ENCODE measurements at regions not wholly inside any gene's neighbourhood (a gene's known extent, or its start where the extent isn't known, plus 50 kb on each side); places are given as distances from the start of the nearest gene placed in this dataset.
"Not testable (repeated sequence)": the region's sequence is repeated elsewhere in the genome, so short reads cannot be mapped to it uniquely, and the experiment has no call there.

- DNase-seq (ENCODE audit: low read depth in 2 of 2) = no peak
- TF ChIP-seq, protein P1, sequence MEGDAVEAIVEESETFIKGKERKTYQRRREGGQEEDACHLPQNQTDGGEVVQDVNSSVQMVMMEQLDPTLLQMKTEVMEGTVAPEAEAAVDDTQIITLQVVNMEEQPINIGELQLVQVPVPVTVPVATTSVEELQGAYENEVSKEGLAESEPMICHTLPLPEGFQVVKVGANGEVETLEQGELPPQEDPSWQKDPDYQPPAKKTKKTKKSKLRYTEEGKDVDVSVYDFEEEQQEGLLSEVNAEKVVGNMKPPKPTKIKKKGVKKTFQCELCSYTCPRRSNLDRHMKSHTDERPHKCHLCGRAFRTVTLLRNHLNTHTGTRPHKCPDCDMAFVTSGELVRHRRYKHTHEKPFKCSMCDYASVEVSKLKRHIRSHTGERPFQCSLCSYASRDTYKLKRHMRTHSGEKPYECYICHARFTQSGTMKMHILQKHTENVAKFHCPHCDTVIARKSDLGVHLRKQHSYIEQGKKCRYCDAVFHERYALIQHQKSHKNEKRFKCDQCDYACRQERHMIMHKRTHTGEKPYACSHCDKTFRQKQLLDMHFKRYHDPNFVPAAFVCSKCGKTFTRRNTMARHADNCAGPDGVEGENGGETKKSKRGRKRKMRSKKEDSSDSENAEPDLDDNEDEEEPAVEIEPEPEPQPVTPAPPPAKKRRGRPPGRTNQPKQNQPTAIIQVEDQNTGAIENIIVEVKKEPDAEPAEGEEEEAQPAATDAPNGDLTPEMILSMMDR (conservative IDR thresholded peaks at IDR 0.05 in 1 of 2, IDR thresholded peaks at IDR 0.05 in 1 of 2; ENCODE audit: low read depth in 1 of 2, low read length in 2 of 2) = no peak
- no peak for TF ChIP-seq EZH2 (IDR thresholded peaks at IDR 0.05; ENCODE audit: low read length, missing control alignments)
- H3K9me3 ChIP-seq (ENCODE audit: control insufficient read depth, insufficient read depth, low read depth, low read length) = no peaks in the 10 kb centered on the region
- H3K4me1 ChIP-seq (ENCODE audit: control insufficient read depth, extremely low read depth, insufficient read depth, low read length) = no peaks in the 10 kb centered on the region
- no peaks in the 10 kb centered on the region for H3K36me3 ChIP-seq (ENCODE audit: control insufficient read depth, insufficient read depth, low read length)
- no peak overlapping the region for H3K4me2 ChIP-seq (ENCODE audit: extremely low read depth, insufficient read depth, low read length)
- no peak overlapping the region for H3K4me3 ChIP-seq (replicated peaks in 1 of 4; ENCODE audit: control extremely low read depth in 1 of 4, insufficient read depth in 1 of 4, low read depth in 3 of 4, low read length in 4 of 4)
- no peaks in the 10 kb centered on the region for H3K79me2 ChIP-seq (ENCODE audit: control insufficient read depth, insufficient read depth, low read length)
- no peak overlapping the region for H3K9ac ChIP-seq (ENCODE audit: insufficient read depth, low read length)
- no peak overlapping the region for H3K27ac ChIP-seq (ENCODE audit: insufficient read depth, low read length)
- H3K27me3 ChIP-seq (ENCODE audit: control insufficient read depth, insufficient read depth, low read length) = no peaks in the 10 kb centered on the region
- no peak overlapping the region for H2AFZ ChIP-seq (ENCODE audit: low read length)
- H4K20me1 ChIP-seq (ENCODE audit: control insufficient read depth, extremely low read depth, insufficient read depth, low read length) = no peaks in the 10 kb centered on the region
These were observed 119.0 kb upstream of the OR13H1 start for GRCh38 chrX:131424895-131425294.

GRCh38 chrX:131430465-131430864 is 113.4 kb upstream of the OR13H1 start:
- H3K27me3 ChIP-seq (ENCODE audit: control insufficient read depth, insufficient read depth, low read length); H3K79me2 ChIP-seq (ENCODE audit: control insufficient read depth, insufficient read depth, low read length); H4K20me1 ChIP-seq (ENCODE audit: control insufficient read depth, extremely low read depth, insufficient read depth, low read length); H3K9me3 ChIP-seq (ENCODE audit: control insufficient read depth, insufficient read depth, low read depth, low read length); H3K36me3 ChIP-seq (ENCODE audit: control insufficient read depth, insufficient read depth, low read length); H3K9ac ChIP-seq (ENCODE audit: insufficient read depth, low read length); H3K4me1 ChIP-seq (ENCODE audit: control insufficient read depth, extremely low read depth, insufficient read depth, low read length); H2AFZ ChIP-seq (ENCODE audit: low read length); H3K4me2 ChIP-seq (ENCODE audit: extremely low read depth, insufficient read depth, low read length); H3K4me3 ChIP-seq (replicated peaks in 1 of 4; ENCODE audit: control extremely low read depth in 1 of 4, insufficient read depth in 1 of 4, low read depth in 3 of 4, low read length in 4 of 4); DNase-seq (ENCODE audit: low read depth in 2 of 2); H3K27ac ChIP-seq (ENCODE audit: insufficient read depth, low read length): not testable (repeated sequence)

- Histone ChIP-seq H3K79me2 (ENCODE audit: control insufficient read depth, insufficient read depth, low read length) (no peaks in the 10 kb centered on the region), H3K9ac (ENCODE audit: insufficient read depth, low read length) (no peak overlapping the region), H3K4me2 (ENCODE audit: extremely low read depth, insufficient read depth, low read length) (no peak overlapping the region), H3K36me3 (ENCODE audit: control insufficient read depth, insufficient read depth, low read length) (no peaks in the 10 kb centered on the region), H3K4me1 (ENCODE audit: control insufficient read depth, extremely low read depth, insufficient read depth, low read length) (no peaks in the 10 kb centered on the region), H4K20me1 (ENCODE audit: control insufficient read depth, extremely low read depth, insufficient read depth, low read length) (no peaks in the 10 kb centered on the region), H3K27me3 (ENCODE audit: control insufficient read depth, insufficient read depth, low read length) (no peaks in the 10 kb centered on the region), H2AFZ (ENCODE audit: low read length) (no peak overlapping the region), H3K9me3 (ENCODE audit: control insufficient read depth, insufficient read depth, low read depth, low read length) (no peaks in the 10 kb centered on the region), H3K27ac (ENCODE audit: insufficient read depth, low read length) (no peak overlapping the region), H3K4me3 (replicated peaks in 1 of 4; ENCODE audit: control extremely low read depth in 1 of 4, insufficient read depth in 1 of 4, low read depth in 3 of 4, low read length in 4 of 4) (no peak overlapping the region)
- TF ChIP-seq, protein P1 (conservative IDR thresholded peaks at IDR 0.05 in 1 of 2, IDR thresholded peaks at IDR 0.05 in 1 of 2; ENCODE audit: low read depth in 1 of 2, low read length in 2 of 2) = no peak
- TF ChIP-seq EZH2 (IDR thresholded peaks at IDR 0.05; ENCODE audit: low read length, missing control alignments) = no peak
- DNase-seq (ENCODE audit: low read depth in 2 of 2) = peak in 1 of 2 donors; percentile 6
These were observed 102.8 kb upstream of the OR13H1 start for GRCh38 chrX:131441033-131441432.
